ENCODE measurements at regions not wholly inside any gene's neighbourhood (a gene's known extent, or its start where the extent isn't known, plus 50 kb on each side); places are given as distances from the start of the nearest gene placed in this dataset.

GRCh38 chr14:76974365-76974764 is 54.1 kb downstream of the IRF2BPL start:
- DNase-seq (ENCODE audit: insufficient read length, low spot score) = no peak
- TF ChIP-seq POLR2A (IDR thresholded peaks at IDR 0.05; ENCODE audit: low read depth, low read length) = no peak
- FAIRE-seq = no peak

- TF ChIP-seq POLR2A (IDR thresholded peaks at IDR 0.05; ENCODE audit: low read depth, low read length) = no peak
- DNase-seq (ENCODE audit: insufficient read length, low spot score) (no peak), FAIRE-seq (no peak)
These were observed 57.0 kb downstream of the IRF2BPL start for GRCh38 chr14:76971549-76971948.

GRCh38 chr14:76968621-76969063 is 59.9 kb downstream of the IRF2BPL start:
- DNase-seq (ENCODE audit: insufficient read length, low spot score) (no peak), FAIRE-seq (no peak)

GRCh38 chr14:76967788-76968187 is 60.7 kb downstream of the IRF2BPL start:
- no peak for DNase-seq (ENCODE audit: insufficient read length, low spot score)
- FAIRE-seq = no peak
- TF ChIP-seq POLR2A (IDR thresholded peaks at IDR 0.05; ENCODE audit: low read depth, low read length) = no peak

More at GRCh38 chr14:76968621-76969063, 59.9 kb downstream of the IRF2BPL start:
- no peak for TF ChIP-seq POLR2A (IDR thresholded peaks at IDR 0.05; ENCODE audit: low read depth, low read length)

- no peak for DNase-seq (ENCODE audit: insufficient read length, low spot score)
- no peak for FAIRE-seq
- TF ChIP-seq POLR2A (IDR thresholded peaks at IDR 0.05; ENCODE audit: low read depth, low read length) = no peak
These were observed 63.3 kb downstream of the IRF2BPL start for GRCh38 chr14:76965232-76965631.

- no peak for TF ChIP-seq POLR2A (IDR thresholded peaks at IDR 0.05; ENCODE audit: low read depth, low read length)
- DNase-seq (ENCODE audit: insufficient read length, low spot score) (no peak), FAIRE-seq (no peak)
These were observed 63.8 kb downstream of the IRF2BPL start for GRCh38 chr14:76964695-76965094.

- no peak for TF ChIP-seq POLR2A (IDR thresholded peaks at IDR 0.05; ENCODE audit: low read depth, low read length)
- FAIRE-seq (no peak), DNase-seq (ENCODE audit: insufficient read length, low spot score) (no peak)
These were observed 65.1 kb downstream of the IRF2BPL start for GRCh38 chr14:76963372-76963771.

- no peak for TF ChIP-seq POLR2A (IDR thresholded peaks at IDR 0.05; ENCODE audit: low read depth, low read length)
- FAIRE-seq = no peak
- DNase-seq (ENCODE audit: insufficient read length, low spot score) = no peak
These were observed 66.2 kb downstream of the IRF2BPL start for GRCh38 chr14:76962303-76962660.

- FAIRE-seq (peak; percentile 65), DNase-seq (ENCODE audit: insufficient read length, low spot score) (peak; percentile 63)
- no peak for TF ChIP-seq POLR2A (IDR thresholded peaks at IDR 0.05; ENCODE audit: low read depth, low read length)
These were observed 66.7 kb downstream of the IRF2BPL start for GRCh38 chr14:76961631-76962302.

GRCh38 chr14:76958980-76959710 is 69.4 kb downstream of the IRF2BPL start:
- FAIRE-seq (peak; percentile 66), DNase-seq (ENCODE audit: insufficient read length, low spot score) (no peak)
- TF ChIP-seq POLR2A (IDR thresholded peaks at IDR 0.05; ENCODE audit: low read depth, low read length) = no peak

- TF ChIP-seq POLR2A (IDR thresholded peaks at IDR 0.05; ENCODE audit: low read depth, low read length) = no peak
- DNase-seq (ENCODE audit: insufficient read length, low spot score) (no peak), FAIRE-seq (no peak)
These were observed 70.2 kb downstream of the IRF2BPL start for GRCh38 chr14:76958020-76958979.

GRCh38 chr14:76957224-76957891 is 71.2 kb downstream of the IRF2BPL start:
- FAIRE-seq (no peak), DNase-seq (ENCODE audit: insufficient read length, low spot score) (no peak)
- TF ChIP-seq POLR2A (IDR thresholded peaks at IDR 0.05; ENCODE audit: low read depth, low read length) = no peak

GRCh38 chr14:76956316-76957090 is 72.0 kb downstream of the IRF2BPL start:
- TF ChIP-seq POLR2A (IDR thresholded peaks at IDR 0.05; ENCODE audit: low read depth, low read length) = no peak; the same call in 1 of the 2 replicates
- peak; percentile 56 for DNase-seq (ENCODE audit: insufficient read length, low spot score)
- peak; percentile 62 for FAIRE-seq

Data from H54 (cell line).